SHP77 treated with DMSO at 0.1 percent for 48 hours (cell line): ENCODE measurements at regions not wholly inside any gene's neighbourhood (a gene's known extent, or its start where the extent isn't known, plus 50 kb on each side); places are given as distances from the start of the nearest gene placed in this dataset.
A peak's percentile ranks its signal among the peaks of the same experiment; 100 is the strongest.
"Not testable (repeated sequence)": the region's sequence is repeated elsewhere in the genome, so short reads cannot be mapped to it uniquely, and the experiment has no call there.

Experiments used
- DNase-seq: peaks from one replicate; lab custom pipeline; 2025; lab: John Stamatoyannopoulos, UW

DNA sequence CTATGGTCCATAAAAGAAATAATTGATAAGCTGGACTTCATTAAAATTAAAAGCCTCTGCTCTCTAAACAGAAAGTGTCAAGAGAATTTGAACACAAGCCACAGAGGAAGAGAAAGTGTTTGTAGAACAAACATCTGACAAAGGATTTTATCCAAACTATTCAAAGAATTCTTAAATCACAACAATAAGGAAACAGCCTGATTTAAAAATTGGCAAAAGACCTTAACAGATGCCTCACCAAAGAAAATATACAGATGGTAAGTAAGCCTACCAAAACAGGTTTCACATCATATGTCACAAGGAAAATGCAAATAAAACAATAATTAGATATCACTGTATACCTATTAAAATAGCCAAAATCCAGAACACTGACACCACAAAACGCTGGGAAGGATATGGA lies 612.0 kb downstream of the TTLL7 start:
- DNase-seq: not testable (repeated sequence)

GRCh38 chr1:83383107-83383506 lies 615.8 kb downstream of the TTLL7 start:
- DNase-seq: not testable (repeated sequence)

DNA sequence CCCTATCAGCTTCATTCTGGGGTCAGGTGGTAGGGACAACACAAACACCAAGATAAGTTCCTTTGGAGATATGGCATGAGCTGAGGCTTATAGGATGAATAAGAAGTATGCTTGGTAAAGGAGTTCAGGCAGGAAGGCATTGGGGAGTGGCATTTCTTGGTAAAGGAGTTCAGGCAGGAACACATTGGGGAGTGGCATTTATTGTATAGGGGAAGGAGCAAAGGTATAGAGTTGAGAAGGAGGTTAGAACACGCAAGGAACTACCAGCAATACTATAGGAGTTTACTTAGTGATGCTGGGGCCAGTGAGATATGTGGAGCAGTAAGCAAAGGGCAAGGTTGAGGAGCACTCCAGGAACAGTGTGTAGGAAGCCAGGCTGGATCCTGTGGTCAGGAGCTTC lies 625.9 kb downstream of the TTLL7 start:
- not testable (repeated sequence) for DNase-seq

DNA sequence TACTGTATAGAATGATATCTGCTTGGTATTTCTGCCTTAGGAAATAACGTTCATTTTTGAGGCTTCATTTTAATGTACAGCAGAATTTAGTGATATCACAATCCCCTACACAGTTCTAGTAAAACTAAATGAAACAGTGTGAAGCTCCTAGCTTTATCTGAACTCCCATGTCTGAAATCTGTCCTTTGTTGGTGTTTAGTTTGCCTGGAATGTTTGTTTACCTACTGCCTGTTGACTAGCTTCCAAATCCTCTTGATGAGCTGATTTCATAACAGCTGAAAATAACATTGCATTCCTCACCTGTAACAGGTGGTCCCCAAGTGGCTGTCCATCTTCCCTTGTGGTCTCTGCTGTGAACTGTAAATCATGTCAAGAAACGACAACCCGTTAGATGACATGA lies 629.1 kb downstream of the TTLL7 start:
- not testable (repeated sequence) for DNase-seq

DNA sequence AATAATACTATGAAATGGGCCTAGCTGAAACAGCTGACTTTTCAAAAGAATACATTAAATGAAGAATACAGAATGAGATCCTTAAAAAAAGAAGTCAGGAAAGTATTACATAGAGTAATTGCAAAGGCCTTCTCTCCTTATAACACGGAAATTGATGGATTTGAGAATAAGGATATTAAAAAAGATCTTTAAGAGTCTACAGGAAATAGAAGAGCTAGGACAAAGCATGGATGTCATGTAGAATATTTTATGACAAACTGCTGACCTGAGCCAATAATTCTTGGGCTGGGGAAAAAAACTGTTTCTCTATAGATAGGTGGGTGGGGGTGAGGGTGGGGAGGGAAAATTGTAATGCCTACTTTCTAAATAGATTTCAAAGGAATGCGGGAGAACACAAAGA lies 633.6 kb downstream of the TTLL7 start:
- not testable (repeated sequence) for DNase-seq

DNA sequence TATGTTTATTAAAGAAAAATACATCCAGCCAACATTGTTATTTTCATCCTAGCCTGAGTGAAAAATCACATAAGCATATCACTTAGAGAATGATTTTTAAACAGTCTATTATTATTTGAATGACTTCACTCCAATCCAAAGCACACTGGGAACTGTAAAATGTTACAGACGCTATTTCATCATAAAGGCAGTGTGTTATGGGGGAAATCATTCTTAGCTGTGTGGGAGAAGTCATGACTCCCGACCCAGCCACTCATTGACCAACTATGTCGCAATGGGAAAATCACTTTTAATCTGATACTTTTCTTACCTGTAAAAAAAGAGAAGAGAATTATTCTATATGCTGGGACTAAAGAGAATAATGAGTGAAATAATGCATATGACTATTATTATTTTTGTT lies 653.6 kb downstream of the TTLL7 start:
- not testable (repeated sequence) for DNase-seq

- DNase-seq: not testable (repeated sequence)
These were observed 655.2 kb downstream of the TTLL7 start for GRCh38 chr1:83343767-83344166.

DNA sequence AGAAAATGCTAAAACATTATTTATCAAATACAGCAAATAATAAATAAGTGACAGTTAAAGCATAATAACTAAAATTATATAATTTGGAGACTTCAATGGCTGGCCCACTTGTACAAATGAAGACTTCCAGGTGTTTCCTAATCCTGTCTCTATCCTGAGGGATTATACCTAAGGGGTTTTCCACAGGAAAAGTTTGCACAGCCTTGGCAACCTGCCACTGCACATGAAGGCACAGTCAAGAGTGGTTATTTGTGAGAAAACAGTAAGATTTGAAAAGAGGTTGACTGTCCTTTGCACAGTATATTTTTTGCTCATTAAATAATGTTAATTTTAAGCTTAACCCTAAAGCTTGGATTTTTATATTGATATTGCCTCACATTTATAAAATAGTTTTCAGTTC lies 655.9 kb downstream of the TTLL7 start:
- not testable (repeated sequence) for DNase-seq

GRCh38 chr1:83332308-83332707 lies 666.6 kb downstream of the TTLL7 start:
- DNase-seq: not testable (repeated sequence)

DNA sequence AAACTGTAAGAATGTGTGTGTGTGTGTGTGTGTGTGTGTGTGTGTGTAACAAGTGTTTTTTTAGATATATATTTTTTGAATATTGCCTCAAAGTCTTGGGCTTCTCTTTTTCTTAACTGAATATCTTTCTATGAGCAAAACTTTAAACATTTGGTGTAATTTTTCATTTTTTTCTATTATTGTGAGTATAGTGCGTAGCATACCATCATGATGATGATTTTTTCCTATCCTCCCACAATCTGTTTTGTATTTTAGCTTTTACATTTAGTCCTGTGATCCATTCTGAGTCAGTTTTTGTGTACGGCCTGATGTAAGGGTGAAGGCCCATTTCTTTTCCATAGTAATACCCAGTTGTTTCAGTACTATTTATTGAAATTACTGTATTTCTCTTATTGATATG lies 680.6 kb downstream of the TTLL7 start:
- no peak for DNase-seq

DNA sequence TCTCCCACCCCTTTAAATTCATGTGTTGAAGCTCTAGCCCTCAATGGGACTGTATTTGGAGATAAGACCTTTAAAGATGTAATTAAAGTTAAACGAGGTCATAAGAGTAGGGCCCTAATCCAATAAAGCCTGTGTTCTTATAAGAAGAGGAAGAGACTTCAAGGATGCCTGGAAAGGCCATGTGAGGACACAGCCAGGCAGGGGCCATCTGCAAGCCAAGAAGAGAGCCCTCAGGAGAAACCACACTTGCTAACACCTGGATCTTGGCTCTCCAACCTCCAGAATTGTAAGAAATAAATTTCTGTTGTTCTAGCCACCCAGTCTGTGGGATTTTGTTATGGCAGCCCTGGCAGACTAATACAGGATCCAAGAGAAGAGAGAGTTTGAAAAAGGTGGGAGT lies 683.5 kb downstream of the TTLL7 start:
- DNase-seq: not testable (repeated sequence)

- DNase-seq: not testable (repeated sequence)
These were observed 688.8 kb downstream of the TTLL7 start for GRCh38 chr1:83310161-83310560.

DNA sequence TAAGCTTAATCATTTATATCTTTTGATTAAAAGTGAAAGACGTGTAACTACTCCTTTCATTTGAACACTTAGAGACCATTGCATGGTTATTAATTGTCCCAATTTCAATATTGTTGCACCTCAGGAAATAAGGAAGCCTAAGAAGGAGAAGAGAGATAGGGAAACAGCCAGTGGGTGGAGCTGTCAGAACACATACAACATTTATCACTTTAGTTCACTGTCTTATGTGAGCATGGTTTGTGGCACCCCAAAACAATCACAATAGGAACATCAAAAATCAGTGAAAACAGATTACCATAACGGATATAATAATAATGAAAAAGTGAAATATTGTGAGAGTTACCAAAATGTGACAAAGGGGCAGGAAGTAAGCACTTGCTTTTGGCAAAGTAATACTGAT lies 689.9 kb downstream of the TTLL7 start:
- DNase-seq: not testable (repeated sequence)

- DNase-seq: not testable (repeated sequence)
These were observed 692.1 kb downstream of the TTLL7 start for GRCh38 chr1:83306811-83307210.

DNA sequence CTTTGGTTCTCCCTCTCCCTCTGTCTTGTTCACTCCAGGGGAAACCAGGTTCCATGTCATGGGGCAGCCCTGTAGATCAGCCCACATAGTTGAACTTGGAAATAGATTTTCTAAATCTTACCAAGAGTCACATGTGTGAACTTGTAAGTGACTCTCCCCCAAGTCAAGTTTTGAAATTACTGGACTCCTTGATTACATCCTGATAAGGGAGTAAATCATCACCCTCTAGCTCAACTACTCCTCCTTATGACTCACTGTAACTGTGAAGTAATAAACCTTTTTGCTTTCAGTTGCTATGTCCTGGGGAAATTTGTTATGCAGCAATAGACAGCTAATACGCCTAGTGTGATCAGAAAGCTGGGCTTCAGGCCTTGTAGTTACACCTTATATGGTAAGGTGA lies 703.3 kb downstream of the TTLL7 start:
- not testable (repeated sequence) for DNase-seq

GRCh38 chr1:83287391-83287790 lies 711.5 kb downstream of the TTLL7 start:
- DNase-seq: not testable (repeated sequence)

- not testable (repeated sequence) for DNase-seq
These were observed 724.3 kb downstream of the TTLL7 start for GRCh38 chr1:83274656-83275055.

GRCh38 chr1:83272484-83272883 lies 726.4 kb downstream of the TTLL7 start:
- not testable (repeated sequence) for DNase-seq

GRCh38 chr1:83271834-83272233 lies 727.1 kb downstream of the TTLL7 start:
- not testable (repeated sequence) for DNase-seq

DNA sequence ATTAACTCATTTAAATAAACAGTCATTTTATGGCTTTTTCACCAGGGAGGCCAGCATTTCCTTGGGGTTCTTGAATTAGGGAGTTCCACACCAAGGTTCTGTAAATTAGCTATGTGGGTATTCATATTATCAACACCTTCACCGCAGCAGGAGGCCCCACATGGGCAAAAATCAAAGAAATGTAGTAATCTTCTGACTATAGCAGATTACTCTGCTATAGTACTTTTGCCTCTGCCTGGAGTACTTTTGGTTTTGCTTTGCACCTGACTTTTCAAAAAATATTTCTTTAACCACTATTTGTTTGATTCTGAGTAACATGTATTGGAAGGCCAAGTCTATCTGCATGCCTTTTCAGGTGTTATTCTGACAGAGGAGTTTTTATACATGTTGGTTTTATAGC lies 728.1 kb downstream of the TTLL7 start:
- not testable (repeated sequence) for DNase-seq

DNA sequence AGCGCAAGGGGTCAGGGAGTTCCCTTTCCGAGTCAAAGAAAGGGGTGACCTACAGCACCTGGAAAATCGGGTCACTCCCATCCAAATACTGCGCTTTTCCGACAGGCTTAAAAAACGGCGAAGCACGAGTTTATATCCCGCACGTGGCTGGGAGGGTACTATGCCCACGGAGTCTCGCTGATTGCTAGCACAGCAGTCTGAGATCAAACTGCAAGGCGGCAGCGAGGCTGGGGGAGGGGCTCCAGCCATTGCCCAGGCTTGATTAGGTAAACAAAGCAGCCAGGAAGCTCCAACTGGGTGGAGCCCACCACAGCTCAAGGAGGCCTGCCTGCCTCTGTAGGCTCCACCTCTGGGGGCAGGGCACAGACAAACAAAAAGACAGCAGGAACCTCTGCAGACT lies 735.1 kb downstream of the TTLL7 start:
- not testable (repeated sequence) for DNase-seq

- not testable (repeated sequence) for DNase-seq
These were observed 747.2 kb downstream of the TTLL7 start for GRCh38 chr1:83251687-83252086.

GRCh38 chr1:83246780-83247179 lies 752.2 kb downstream of the TTLL7 start:
- peak; percentile 32 for DNase-seq

DNA sequence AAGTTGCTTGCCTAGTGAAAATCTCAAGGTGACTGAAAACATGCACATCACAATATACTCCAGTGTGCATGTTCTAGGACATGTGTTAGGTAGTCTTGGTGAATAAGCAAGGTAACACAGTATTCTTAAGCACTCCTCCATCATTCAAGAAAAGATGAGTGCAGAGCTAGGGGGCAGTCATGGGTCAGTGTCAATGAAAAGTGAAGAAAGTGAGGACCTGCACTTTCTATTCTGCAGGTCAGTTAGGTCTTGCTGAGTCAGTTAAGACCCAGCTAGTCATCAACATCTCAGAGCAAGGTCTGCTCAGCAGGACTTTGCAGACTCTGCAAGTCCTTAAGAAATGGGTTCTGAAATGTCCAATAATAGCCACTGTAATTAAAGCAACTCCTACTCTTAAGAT lies 754.1 kb downstream of the TTLL7 start:
- not testable (repeated sequence) for DNase-seq

DNA sequence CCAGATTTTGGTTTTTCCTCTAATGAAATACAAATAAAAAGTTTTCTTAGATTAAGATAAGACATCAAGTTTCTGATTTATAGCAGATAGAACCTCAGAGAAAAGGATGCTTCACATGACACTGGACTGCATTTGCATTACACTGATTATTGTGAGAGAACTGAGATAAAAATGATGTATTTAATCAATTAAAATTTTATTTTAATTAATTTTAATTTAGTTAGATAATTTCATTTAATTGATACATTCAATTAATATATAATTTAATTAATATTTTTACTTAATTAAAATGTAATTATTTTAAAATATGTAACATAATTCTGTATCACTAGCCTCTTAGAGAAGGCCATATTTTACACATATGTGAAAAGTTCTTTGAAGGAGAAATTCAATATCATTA lies 759.4 kb downstream of the TTLL7 start:
- not testable (repeated sequence) for DNase-seq
